NCI-H2196 treated with DMSO at 0.1 percent for 48 hours (cell line): ENCODE measurements at regions not wholly inside any gene's neighbourhood (a gene's known extent, or its start where the extent isn't known, plus 50 kb on each side); places are given as distances from the start of the nearest gene placed in this dataset.
"Not testable (repeated sequence)": the region's sequence is repeated elsewhere in the genome, so short reads cannot be mapped to it uniquely, and the experiment has no call there.

Experiments used
- DNase-seq: peaks from one replicate; lab custom pipeline; 2025; ENCODE audit not compliant: unreplicated experiment; lab: John Stamatoyannopoulos, UW

DNA sequence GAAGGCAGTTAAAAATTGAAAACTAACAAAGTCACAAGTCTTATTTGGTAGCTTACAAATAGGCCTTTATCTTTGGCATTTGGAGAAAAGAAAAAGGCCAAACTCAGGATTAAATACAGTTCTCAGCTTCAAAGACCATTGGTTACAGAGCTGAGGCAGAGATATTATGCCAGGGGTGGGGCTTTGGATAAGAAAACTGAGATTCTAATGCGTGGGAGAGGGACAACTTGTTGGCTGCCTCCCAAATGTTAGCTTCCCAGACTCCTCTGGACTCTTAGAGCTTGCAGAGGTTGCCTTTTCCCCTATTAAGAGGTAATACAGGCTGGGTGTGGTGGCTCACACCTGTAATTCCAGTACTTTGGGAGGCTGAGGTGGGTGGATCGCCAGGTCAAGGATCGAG, 231.8 kb downstream of the SQOR start:
- DNase-seq: no peak

DNA sequence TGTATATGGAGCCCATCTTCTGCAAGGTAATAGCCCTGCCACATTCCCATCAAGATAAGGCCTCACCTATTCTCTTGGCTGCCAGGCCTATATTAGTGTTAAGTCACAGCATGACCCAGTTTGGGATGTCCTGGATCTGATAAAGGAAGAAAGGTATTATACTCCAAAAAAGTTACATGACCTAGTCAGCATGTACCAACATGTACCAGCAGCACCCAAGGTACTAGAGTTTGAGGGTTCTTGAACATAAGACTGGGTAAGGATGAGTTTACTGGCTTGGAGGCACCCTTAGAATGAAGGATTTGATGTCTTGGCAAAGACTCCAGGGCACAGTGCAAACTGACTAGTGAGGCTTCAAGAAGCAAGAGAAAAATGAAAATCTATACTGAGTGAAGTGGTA, 232.5 kb downstream of the SQOR start:
- no peak for DNase-seq

DNA sequence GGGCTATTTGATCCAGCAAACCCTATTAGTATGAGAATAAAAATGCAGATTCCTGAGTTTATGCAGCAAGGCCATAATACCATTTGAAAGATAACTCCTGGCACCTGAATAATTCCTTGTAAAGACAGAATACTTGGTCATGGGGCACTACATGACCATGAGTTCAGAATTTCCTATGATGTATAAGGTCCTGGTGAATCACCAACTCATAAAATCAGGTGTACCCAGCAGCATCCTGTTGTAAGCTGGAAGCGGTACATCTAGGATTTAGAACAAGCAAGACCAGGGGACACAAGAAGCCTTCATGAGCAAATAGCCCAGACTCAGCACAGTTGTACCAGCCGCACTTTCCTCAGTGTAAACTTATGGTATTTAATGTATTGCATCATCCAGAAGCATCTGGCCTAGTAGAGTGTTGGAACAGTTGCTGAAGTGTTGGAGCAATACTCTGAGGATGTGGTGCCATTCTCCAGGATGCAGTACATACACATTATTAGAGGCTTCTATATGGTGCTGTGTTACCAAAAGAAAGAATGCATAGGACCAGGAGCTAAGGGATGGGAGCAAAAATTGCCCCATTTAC, 233.4 kb downstream of the SQOR start:
- no peak for DNase-seq

DNA sequence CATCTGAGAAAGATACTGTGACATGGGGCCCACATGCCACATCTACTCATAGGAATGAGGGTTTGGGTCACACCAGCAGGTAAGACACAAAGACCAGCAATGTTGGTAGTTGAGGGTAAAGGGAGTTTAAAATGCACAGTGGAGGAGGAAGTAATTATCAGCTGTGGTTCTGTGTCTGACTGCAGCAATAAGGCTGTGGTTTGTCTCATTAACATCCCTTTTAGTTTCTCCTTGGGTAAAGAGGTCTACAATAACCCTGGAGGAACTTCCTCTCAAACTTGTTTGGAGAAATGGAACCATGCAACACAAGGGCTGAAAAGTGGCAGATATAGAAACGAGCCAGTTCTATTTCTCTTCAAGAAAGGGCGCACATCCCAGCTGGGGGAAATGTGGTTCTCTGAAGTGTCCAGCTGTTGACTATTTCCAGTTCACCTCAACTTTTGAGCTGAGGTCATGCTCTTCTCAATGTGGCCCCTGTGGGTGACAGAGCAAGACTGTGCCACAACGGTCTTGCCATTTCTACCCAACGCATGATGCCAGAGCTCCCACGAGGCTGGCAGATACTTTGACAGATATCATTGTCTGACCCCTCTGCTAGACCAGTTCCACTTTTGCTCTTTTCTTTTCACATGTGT, 234.3 kb downstream of the SQOR start:
- no peak for DNase-seq

DNA sequence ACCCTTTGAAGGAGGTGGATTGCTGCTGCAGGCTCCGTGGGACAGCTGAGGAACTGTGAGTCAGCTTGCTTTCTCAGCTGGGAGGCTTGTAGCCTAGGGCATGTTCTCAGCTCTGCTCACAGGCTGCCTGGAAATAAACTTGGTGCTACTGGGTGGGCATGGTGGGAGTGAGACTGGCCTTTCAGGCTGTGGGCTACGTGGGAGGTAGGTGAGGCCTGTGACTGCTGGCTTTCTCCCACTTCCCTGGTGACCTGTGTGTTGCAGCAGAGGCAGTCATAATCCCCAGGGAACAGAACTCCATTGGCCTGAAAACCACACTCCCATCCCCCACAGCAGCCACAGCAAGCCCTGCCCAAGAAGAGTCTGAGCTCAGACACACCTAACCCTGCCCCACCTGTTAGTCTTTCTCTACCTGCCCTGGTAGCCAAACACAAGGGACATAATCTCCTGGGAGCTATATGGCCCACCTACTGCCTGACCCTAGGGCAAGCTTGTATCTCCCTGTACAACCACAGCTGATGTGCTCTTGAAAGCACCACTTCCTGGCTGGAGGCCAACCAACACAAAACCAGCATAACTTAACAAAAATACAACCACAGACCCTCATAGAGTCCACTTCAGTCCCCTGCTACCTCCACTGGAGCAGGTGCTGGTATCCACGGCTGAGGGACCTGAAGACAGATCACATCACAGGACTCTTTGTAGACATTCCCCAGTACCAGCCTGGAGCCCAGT, 236.5 kb downstream of the SQOR start:
- no peak for DNase-seq

DNA sequence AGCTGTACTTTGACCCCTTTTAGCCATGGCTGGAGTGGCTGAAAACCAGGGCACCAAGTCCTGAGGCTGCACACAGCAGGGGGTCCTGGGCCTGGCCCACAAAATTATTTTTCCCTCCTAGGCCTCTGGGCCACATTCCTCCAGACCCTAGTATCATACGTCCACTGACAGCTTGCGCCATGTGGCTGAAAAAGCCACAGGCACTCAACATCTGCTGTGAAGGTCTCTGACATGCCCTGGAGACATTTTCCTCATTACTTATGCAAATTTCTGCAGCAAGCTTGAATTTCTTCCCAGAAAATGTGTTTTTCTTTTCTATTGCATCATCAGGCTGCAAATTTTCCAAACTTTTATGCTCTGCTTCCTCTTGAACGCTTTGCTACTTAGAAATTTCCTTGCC, 239.0 kb downstream of the SQOR start:
- DNase-seq: no peak

DNA sequence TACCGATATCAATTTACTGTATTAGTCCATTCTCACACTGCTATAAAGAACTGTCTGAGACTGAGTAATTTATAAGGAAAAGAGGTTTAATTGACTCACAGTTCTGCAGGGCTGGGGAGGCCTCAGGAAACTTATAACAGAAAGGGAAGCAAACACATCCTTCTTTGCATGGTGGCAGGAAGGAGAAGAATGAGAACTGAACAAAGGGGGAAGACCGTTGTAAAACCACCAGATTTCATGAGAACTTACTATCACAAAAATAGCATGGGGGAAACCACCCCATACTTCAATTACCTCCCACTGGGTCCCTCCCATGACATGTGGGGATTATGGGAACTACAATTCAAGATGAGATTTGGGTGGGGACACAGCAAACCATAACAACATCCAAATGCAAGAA, 239.7 kb downstream of the SQOR start:
- not testable (repeated sequence) for DNase-seq

DNA sequence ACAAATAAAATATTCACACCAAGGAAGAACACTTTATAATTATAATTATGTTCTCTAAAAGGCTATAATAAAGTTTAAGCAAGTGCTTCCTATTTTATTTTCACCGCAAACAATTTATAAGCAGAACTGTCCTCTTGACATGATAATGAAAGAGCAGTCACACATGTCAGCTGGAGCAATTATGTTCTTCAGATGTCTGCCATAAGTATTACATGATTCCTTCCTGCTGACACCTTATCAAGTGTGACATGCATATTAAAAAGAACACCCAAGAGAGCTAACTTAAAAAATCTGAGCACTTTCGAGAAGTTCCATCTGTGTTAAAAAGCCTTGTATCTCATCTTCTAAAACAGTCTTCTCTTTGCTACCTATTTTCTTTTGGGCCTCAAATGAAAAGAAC, 249.5 kb downstream of the SQOR start:
- no peak for DNase-seq

DNA sequence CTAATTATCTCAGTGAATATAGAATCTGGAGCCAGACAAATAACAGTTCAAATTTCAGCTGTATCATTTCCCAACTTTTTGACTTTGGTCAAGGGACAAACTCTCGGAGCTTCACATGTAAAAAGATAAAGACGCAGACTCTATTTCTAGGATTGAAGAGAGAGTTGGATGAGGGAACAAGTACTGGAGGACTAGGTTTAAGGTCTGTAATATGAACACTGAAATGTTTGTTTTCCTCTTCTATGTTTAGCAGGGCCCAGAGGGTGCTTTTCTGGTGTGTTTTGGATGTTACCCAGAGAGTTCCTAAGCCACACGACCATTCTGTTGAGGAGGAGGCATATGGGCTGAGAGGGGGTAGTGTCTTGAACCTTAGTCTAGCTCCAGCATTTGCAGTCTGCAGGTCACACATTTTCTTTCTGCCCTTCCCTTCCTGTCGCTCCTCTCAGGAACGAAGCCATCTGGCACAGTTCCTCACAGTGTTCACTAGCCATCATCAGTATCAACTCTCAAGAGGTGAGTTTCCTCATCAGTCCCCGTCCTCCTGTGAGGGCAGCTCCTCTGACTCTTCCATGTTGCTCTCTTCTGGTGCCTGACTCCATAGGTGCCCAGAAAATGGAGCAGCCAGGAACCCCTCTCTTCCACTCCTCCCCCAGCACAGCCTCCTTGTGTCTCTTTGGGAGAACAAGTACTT, 250.1 kb downstream of the SQOR start:
- DNase-seq: no peak

DNA sequence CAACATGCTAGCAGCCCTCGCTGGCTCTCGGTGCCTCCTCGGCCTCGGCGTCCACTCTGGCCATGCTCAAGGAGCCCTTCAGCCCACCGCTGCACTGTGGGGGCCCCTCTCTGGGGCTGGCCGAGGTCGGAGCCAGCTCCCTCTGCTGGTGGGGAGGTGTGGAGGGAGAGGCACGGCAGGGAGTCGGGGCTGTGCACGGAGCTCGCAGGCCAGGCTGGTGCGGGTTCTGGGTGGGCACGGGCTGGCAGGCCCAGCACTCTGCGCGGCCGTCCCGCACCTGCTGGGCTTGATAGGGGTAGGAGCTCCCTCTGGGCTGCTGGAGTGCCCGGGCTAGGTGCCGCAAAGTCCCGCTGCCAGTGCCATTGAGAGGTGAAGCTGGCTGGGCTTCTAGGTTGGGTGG, 251.0 kb downstream of the SQOR start:
- DNase-seq: no peak

DNA sequence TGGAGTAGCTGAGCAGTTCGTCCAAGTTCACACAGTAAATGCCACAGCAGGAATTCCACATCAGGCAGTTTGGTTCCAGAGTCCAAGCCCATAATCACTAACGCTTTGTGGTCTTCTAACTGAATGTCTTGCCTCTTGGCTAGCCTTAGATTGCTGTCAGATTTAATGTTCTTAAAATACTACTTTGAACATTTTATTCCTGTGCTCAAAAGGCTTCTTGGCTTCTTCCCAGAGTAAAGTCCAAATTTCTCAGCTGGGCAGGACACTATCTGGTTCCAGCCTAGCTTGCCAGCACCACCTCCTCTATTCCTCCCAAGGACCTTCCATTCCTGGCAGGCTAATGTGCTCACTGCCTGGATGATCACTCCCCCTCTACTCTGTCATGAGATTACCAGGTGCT, 256.9 kb downstream of the SQOR start:
- DNase-seq: no peak

DNA sequence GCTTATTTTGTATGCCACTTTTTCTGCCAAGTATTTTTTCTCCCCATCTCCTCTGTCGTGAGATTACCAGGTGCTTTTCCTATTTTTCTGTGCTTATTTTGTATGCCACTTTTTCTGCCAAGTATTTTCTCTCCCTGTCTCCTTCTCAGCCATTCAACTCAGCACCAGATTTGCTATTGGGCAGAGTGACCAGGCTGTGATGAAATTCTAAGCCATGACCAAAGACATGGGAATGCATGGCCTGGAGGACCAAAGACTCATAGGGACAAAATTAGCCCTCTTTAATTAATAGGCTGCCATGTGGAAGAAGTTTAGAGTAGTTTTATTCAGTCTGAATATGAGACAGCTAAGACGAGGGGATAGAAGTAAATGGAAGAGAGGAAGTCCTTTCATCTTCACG, 257.4 kb downstream of the SQOR start:
- no peak for DNase-seq

DNA sequence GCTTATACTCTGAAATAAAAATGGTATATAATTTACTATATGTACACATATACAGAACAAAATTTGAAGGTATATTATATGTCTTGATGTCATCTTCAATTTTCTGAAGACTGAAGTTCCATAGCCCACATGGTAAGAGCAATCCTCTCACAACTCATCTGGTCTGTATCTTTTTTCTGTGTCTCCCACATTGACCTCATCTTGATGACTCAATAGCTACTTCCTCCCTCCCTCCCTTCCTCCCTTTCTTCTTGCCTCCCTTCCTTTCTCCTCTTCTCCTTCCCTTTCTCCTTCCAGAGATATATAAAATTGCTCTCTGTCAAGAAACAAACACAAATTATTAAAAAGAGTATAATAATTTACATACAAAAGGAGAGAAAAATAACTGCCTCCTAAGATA, 268.5 kb downstream of the SQOR start:
- DNase-seq: no peak

DNA sequence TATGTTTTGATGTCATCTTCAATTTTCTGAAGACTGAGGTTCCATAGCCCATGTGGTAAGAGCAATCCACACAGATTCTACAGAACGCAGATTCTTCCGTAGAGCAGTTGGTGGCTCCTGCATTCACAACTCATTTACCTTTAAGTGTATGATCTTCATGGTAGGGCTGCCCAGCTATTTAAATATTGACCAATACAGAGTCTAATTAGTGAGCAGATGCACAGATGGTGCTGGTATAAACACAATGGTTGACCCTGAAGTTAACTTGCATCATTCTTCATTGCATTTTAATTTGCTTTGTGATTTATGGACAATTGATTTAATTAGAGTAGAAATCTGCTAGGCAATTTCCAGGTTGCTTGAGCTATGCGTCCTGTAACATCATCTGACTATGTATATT, 269.2 kb downstream of the SQOR start:
- no peak for DNase-seq

DNA sequence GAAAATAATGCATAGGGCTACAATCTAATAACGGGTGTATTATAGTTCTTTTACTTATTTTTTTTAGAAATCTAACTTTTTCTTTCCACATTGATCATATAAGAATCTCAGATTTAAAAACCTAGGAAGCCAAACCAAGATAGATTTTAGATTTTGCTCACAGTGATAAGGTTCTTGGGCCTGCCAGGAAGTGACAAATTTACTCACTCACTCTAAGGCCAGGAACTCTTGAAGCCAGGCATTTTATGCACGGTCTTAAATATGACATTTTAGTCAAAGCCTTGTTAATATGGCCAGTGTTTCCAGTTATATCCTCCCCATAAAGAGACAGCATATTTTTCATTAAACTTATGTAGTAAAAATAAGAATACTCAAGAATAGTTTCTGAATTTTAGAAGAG, 271.4 kb downstream of the SQOR start:
- no peak for DNase-seq

DNA sequence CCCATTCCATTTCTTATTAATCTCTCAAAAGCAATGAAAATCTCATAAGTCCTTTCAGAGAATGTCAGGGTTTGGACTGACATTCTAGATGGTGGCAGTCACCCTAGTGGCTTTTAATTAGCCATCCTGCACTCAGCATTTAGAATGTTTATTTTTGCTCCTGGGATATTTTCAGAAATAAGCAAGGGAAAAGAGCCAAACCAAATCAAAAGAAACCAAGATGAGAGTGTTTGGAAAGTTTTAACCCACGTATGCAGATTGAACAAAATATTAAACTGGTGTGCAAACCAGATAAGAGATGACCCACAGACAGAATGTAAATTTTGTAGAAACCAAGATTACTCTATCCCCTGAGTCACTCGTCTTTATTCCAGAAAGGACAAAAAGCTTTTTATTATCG, 275.8 kb downstream of the SQOR start:
- DNase-seq: no peak

DNA sequence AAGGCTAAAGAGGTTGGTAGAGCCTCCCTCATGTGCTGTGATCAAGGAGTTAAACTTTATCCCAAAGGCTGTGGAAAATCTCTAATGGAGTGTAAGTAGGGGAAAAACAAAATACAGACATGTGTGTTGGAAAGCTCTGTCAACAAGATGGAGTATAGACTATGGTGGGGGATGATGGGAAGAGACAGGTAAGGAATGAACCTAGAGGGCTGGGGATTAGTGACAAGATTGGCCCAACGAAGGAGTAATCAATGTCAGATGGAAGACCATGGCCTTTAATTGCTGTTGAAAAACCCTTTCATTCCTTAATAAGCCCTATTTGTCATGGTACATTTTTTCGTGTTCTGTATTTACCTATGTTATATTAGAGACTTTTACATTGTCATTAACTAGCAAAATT, 278.6 kb downstream of the SQOR start:
- no peak for DNase-seq

DNA sequence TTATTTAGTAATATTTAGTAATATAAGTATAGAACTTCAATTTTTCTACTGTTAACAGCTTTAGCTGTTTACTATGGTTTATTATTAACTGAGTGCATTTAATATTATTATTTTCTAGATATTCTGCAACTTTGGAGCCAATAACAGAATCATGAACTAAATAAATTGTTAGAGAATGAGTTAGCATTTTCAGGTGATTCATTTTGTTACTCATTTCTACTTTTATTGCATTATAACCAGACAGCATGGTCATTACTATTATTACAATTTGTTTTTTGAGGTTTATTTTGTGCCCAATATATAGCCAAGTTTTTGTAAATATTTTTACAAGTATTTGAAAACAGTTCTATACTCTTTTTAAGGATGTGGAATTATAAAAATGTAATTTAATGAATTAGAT, 279.6 kb downstream of the SQOR start:
- no peak for DNase-seq

DNA sequence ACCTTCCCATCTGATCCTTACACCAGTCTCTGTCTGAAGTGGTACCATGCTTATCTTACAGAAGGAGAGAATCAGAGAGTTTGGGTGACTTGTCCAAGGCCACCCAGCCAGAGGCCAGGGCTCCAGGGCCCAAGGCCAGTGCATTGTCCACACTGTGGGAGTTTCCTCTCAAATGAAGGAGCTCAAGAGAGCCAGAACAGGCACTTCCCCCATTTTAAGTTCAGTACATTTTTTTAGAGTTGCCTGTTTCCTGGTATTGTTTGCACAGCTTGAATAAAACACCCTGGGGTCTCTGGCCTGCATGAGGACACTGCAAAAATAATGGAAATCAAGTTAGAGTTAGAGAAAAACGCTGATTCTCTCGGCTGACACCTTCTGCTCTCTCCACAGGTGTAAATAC, 284.0 kb downstream of the SQOR start:
- DNase-seq: no peak

DNA sequence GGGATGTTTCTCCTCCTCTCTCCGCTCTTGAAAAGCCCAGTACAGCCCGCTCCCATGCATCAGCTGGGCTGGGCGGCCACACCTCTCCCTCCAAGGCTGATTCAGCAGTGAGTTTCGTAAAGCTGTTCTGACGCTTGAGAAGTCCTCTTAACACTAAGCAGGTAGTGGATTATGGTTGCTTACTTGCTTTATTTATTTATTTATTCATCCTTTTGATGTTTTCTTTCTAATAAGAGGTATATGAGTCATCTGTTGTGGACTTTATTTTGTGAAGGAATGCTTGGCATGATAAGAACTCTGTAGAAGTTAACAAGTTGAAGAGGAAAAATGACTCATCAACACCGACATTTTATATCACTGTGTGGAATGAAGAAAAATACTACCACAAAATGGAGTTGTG, 285.0 kb downstream of the SQOR start:
- DNase-seq: no peak

DNA sequence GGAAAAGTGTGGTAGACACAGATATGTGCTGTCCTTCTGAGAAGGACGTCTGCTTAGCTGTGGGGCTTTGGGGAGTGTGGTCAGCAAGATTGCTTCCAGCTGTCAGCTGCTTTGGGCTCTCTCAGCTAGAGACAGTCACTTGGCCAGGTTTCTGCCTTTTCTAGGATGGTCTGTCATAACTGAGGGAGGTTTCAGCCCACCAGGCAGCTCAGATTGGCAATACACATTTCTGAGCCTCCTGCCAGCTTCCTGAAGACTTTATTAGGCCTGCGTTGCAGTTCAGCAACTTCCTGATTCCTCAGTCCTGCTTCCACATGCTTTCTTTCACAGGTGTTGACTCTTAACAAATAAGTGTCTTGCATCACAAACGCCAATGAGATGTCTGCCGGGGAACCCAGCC, 286.5 kb downstream of the SQOR start:
- no peak for DNase-seq

DNA sequence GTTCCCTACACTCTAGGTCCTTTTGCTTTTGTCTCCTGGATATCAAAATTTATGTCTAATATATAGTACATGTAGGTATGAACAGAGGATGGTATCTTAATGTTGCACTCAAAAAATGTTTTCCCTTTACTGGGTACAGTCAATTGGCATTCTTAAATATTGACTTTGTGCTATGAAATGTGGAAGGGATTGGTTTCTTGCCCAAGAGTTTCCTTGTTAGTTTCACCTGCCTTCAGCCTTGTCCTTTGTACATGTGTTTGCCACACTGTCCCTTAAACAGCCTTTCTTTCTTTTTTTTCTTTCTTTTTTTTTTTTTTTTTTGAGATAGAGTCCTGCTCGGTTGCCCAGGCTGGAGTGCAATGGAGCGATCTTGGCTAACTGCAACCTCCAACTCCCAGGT, 287.1 kb downstream of the SQOR start:
- no peak for DNase-seq
